Neural cell (in vitro differentiated cells): ENCODE measurements at regions not wholly inside any gene's neighbourhood (a gene's known extent, or its start where the extent isn't known, plus 50 kb on each side); places are given as distances from the start of the nearest gene placed in this dataset.

Experiments used
- H2AFZ ChIP-seq: fragments of 200-600, 300-800 bp; sonication (generic), shearing (Covaris generic); 2 replicates; pipeline ENCODE4 v1.6.0; 2014; ENCODE audit warnings: low read depth, mild to moderate bottlenecking, antibody characterized with exemption, low read length, moderate library complexity
- H3F3A ChIP-seq: fragments of 200-600 bp; shearing (Covaris generic); 2 replicates; pipeline ENCODE4 v1.6.1; 2016; ENCODE audit warnings: mild to moderate bottlenecking, moderate library complexity, mixed read lengths, antibody characterized with exemption, low read length; ENCODE audit not compliant: insufficient read depth, poor library complexity, severe bottlenecking
- H3K27ac ChIP-seq: fragments of 200-600, 300-800 bp; sonication (generic), shearing (Covaris generic); 2 replicates; pipeline ENCODE4 v1.5.1; 2014; ENCODE audit warnings: mild to moderate bottlenecking, low read length, moderate library complexity
- H3K27me3 ChIP-seq: fragments of 300-800, 200-600 bp; sonication (generic), shearing (Covaris generic); 2 replicates; pipeline ENCODE4 v1.6.0; 2014; ENCODE audit warnings: mild to moderate bottlenecking, low read depth, low read length, moderate library complexity; ENCODE audit not compliant: insufficient read depth
- H3K36me3 ChIP-seq: fragments of 300-800, 200-600 bp; sonication (generic), shearing (Covaris generic); 2 replicates; pipeline ENCODE4 v1.5.1; 2014; ENCODE audit warnings: mild to moderate bottlenecking, antibody characterized with exemption, low read length, moderate library complexity; ENCODE audit not compliant: insufficient read depth
- H3K4me2 ChIP-seq: fragments of 300-800, 200-600 bp; sonication (generic), shearing (Covaris generic); 2 replicates; pipeline ENCODE4 v1.6.0; 2014; ENCODE audit warnings: mild to moderate bottlenecking, low read length
- H3K4me3 ChIP-seq: fragments of 300-800, 200-600 bp; sonication (generic), shearing (Covaris generic); 2 replicates; pipeline ENCODE4 v1.5.1; 2014; ENCODE audit warnings: mild to moderate bottlenecking, low read length, moderate library complexity
- H3K79me2 ChIP-seq: fragments of 200-600 bp; shearing (Covaris generic); replicated peaks from 2 replicates; pipeline ENCODE4 v1.6.0; 2014; ENCODE audit warnings: mild to moderate bottlenecking, low read length, moderate library complexity; ENCODE audit not compliant: insufficient read depth
- H3K9ac ChIP-seq: fragments of 300-800, 200-600 bp; sonication (generic), shearing (Covaris generic); 2 replicates; pipeline ENCODE4 v1.6.1; 2016; ENCODE audit warnings: mild to moderate bottlenecking, low read length, mixed read lengths
- H3K9me2 ChIP-seq: fragments of 200-600 bp; shearing (Covaris generic); 2 replicates; pipeline ENCODE4 v1.6.1; 2016; ENCODE audit warnings: mild to moderate bottlenecking, low read length, mixed read lengths; ENCODE audit not compliant: insufficient read depth
- H3K9me3 ChIP-seq: fragments of 200-600, 300-800 bp; sonication (generic), shearing (Covaris generic); 2 replicates; pipeline ENCODE4 v1.6.1; 2016; ENCODE audit warnings: mild to moderate bottlenecking, mixed run types, low read length, moderate library complexity, mixed read lengths
- H4K20me1 ChIP-seq: fragments of 200-600 bp; shearing (Covaris generic); 2 replicates; pipeline ENCODE4 v1.6.1; 2016; ENCODE audit warnings: mild to moderate bottlenecking, mixed run types; ENCODE audit not compliant: insufficient read depth
- CTCF ChIP-seq: fragments of 450-650 bp; IDR thresholded peaks from 2 replicates; pipeline ENCODE4 v1.5.1; 2014; ENCODE audit warnings: antibody characterized with exemption, mild to moderate bottlenecking, moderate library complexity; ENCODE audit not compliant: poor library complexity, severe bottlenecking
- EZH2 ChIP-seq: fragments of 200-600, 300-800 bp; shearing (Covaris generic), sonication (generic); IDR thresholded peaks from 2 replicates; pipeline ENCODE4 v1.6.1; 2014; ENCODE audit warnings: antibody characterized with exemption, low read length, borderline replicate concordance, mild to moderate bottlenecking; ENCODE audit not compliant: insufficient read depth, poor library complexity, severe bottlenecking
- MXI1 ChIP-seq: fragments of 450-650 bp; conservative IDR thresholded peaks from 2 replicates; pipeline ENCODE4 v1.6.1; 2014; ENCODE audit warnings: antibody characterized with exemption, mild to moderate bottlenecking; ENCODE audit not compliant: poor library complexity, severe bottlenecking
- POLR2AphosphoS5 ChIP-seq: IDR thresholded peaks from 2 replicates; pipeline ENCODE4 v1.6.1; 2012
- RAD21 ChIP-seq: fragments of 450-650 bp; conservative IDR thresholded peaks from 2 replicates; pipeline ENCODE4 v1.6.1; 2014; ENCODE audit warnings: antibody characterized with exemption, mild to moderate bottlenecking, moderate library complexity
- REST ChIP-seq: IDR thresholded peaks from 2 replicates; pipeline ENCODE4 v1.6.1; 2012; ENCODE audit warnings: borderline replicate concordance
- SMC3 ChIP-seq: fragments of 450-650 bp; conservative IDR thresholded peaks from 2 replicates; pipeline ENCODE4 v1.6.1; 2014; ENCODE audit warnings: antibody characterized with exemption, mild to moderate bottlenecking, moderate library complexity; ENCODE audit not compliant: poor library complexity
- TAF1 ChIP-seq: IDR thresholded peaks from 2 replicates; pipeline ENCODE4 v1.6.1; 2012; ENCODE audit warnings: low read depth

GRCh38 chr18:38313831-38314230, 748.2 kb upstream of the CELF4 start:
- Histone ChIP-seq H3K27ac (no peak overlapping the region), H3K9me3 (no peaks in the 10 kb centered on the region), H3K36me3 (no peaks in the 10 kb centered on the region), H3K27me3 (no peaks in the 10 kb centered on the region), H4K20me1 (no peaks in the 10 kb centered on the region), H3K4me3 (no peak overlapping the region), H2AFZ (no peak overlapping the region), H3F3A (no peaks in the 10 kb centered on the region), H3K9ac (no peak overlapping the region), H3K79me2 (no peaks in the 10 kb centered on the region), H3K4me2 (no peak overlapping the region), H3K9me2 (no peaks in the 10 kb centered on the region)
- TF ChIP-seq REST, result no peak
- no peak for TF ChIP-seq TAF1
- TF ChIP-seq CTCF, result no peak

- H3K36me3 ChIP-seq, result no peaks in the 10 kb centered on the region
- H3K4me3 ChIP-seq, result no peak overlapping the region
- TF ChIP-seq REST (no peak), SMC3 (no peak), RAD21 (no peak), EZH2 (no peak), POLR2AphosphoS5 (no peak), CTCF (no peak), TAF1 (no peak), MXI1 (no peak)
- no peak overlapping the region for H3K27ac ChIP-seq
- H3K79me2 ChIP-seq, result no peaks in the 10 kb centered on the region
- no peaks in the 10 kb centered on the region for H3F3A ChIP-seq
- no peaks in the 10 kb centered on the region for H3K9me2 ChIP-seq
- H3K27me3 ChIP-seq, result no peaks in the 10 kb centered on the region
- H2AFZ ChIP-seq, result no peak overlapping the region
- H3K9me3 ChIP-seq, result no peaks in the 10 kb centered on the region
- no peak overlapping the region for H3K9ac ChIP-seq
- no peak overlapping the region for H3K4me2 ChIP-seq
- H4K20me1 ChIP-seq, result no peaks in the 10 kb centered on the region
Measured at GRCh38 chr18:38312532-38312931, 746.9 kb upstream of the CELF4 start.
